ENCODE measurements at regions not wholly inside any gene's neighbourhood (a gene's known extent, or its start where the extent isn't known, plus 50 kb on each side); places are given as distances from the start of the nearest gene placed in this dataset.
"Not testable (repeated sequence)": the region's sequence is repeated elsewhere in the genome, so short reads cannot be mapped to it uniquely, and the experiment has no call there.

DNA sequence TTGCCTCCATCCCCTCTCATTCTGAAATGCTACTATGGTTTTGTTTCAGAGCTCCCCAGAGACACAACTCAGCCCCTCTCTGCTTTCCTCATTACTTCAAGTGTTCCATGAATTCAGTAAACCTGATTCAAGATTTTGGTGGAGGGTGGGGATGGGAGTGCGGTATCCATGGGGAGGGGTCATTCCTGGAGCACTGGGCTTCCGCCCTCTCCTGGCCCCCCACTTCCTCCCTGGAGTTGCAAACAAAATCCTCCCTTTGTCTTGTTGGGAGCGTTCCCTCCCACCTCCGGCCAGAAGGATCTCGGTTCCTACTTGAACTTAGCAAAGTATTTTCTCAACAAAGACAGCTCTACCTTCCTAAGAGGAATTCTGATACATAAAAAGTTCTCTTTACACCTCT lies 71.8 kb upstream of the LTA4H start:
- Histone ChIP-seq H3K27me3 (no peaks in the 10 kb centered on the region), H3K4me1 (peaks cover 4% of the 10 kb centered on the region), H3K9me3 (no peaks in the 10 kb centered on the region), H3K36me3 (no peaks in the 10 kb centered on the region), H3K4me3 (ENCODE audit: low read depth, low read length) (no peak overlapping the region)
- no peak for DNase-seq
- TF ChIP-seq, protein P1, sequence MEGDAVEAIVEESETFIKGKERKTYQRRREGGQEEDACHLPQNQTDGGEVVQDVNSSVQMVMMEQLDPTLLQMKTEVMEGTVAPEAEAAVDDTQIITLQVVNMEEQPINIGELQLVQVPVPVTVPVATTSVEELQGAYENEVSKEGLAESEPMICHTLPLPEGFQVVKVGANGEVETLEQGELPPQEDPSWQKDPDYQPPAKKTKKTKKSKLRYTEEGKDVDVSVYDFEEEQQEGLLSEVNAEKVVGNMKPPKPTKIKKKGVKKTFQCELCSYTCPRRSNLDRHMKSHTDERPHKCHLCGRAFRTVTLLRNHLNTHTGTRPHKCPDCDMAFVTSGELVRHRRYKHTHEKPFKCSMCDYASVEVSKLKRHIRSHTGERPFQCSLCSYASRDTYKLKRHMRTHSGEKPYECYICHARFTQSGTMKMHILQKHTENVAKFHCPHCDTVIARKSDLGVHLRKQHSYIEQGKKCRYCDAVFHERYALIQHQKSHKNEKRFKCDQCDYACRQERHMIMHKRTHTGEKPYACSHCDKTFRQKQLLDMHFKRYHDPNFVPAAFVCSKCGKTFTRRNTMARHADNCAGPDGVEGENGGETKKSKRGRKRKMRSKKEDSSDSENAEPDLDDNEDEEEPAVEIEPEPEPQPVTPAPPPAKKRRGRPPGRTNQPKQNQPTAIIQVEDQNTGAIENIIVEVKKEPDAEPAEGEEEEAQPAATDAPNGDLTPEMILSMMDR (IDR thresholded peaks at IDR 0.05; ENCODE audit: low read depth, low read length) = no peak

DNA sequence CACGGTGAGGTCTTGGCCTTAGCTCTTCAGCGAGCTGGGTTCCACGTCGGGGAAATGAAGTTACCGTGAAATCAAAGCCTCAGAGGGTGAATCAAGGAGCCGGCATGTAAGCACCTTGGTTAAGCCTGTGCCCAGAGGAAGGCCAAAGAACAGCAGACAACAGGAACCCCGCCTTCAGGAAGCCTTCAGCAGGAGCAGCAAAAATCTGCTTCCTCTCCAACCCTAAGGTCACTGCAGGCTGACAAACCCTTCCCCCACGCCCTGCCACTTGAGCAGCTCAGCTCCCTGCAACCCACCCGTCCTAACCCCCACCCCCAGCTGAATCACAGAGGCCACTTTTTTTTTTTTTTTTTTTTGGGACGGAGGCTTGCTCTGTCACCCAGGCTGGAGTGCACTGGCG lies 72.9 kb upstream of the LTA4H start:
- no peaks in the 10 kb centered on the region for H3K36me3 ChIP-seq
- no peaks in the 10 kb centered on the region for H3K9me3 ChIP-seq
- TF ChIP-seq, protein P1 (IDR thresholded peaks at IDR 0.05; ENCODE audit: low read depth, low read length) = no peak
- H3K27me3 ChIP-seq = no peaks in the 10 kb centered on the region
- no peak overlapping the region for H3K4me3 ChIP-seq (ENCODE audit: low read depth, low read length)
- peaks cover under 1% of the 10 kb centered on the region; the same call in 1 of the 2 replicates for H3K4me1 ChIP-seq
- DNase-seq = no peak

DNA sequence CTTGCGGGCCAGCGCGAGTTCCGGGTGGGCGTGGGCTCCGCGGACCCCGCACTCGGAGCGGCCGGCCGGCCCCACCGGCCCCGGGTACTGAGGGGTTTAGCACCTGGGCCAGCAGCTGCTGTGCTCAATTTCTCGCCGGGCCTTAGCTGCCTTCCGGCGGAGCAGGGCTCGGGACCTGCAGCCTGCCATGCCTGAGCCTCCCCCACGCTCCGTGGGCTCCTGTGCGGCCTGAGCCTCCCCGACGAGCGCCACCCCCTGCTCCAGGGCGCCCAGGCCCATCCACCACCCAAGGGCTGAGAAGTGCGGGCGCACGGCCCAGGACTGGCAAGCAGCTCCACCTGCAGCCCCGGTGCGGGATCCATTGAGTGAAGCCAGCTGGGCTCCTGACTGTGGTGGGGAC lies 73.6 kb upstream of the LTA4H start:
- not testable (repeated sequence) for H3K4me1 ChIP-seq; H3K9me3 ChIP-seq; H3K36me3 ChIP-seq; H3K4me3 ChIP-seq (ENCODE audit: low read depth, low read length); H3K27me3 ChIP-seq; DNase-seq

DNA sequence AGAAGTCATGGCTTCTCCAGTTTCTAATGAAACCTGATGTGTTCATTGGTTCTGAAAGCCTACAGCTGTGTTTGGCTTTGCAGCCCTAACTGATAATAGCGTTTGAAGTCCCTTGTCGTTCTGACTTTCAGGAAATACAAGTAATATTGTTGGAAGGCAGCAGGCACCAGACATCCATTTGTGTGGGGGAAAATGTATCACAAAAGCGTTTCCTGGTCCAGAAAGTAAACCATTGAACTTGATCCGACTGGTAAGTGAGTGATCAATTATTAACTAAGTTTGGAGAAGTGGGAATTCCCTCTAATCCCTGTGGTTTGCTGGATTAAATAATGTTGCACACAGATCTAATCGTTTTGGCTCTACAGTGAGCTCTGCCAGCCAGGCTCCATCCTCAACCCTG lies 77.3 kb upstream of the LTA4H start:
- 0 out of 2 replicates have a peak, but pooled peaks cover 3% of the 10 kb centered on the region for H3K4me1 ChIP-seq
- H3K9me3 ChIP-seq = no peaks in the 10 kb centered on the region

DNA sequence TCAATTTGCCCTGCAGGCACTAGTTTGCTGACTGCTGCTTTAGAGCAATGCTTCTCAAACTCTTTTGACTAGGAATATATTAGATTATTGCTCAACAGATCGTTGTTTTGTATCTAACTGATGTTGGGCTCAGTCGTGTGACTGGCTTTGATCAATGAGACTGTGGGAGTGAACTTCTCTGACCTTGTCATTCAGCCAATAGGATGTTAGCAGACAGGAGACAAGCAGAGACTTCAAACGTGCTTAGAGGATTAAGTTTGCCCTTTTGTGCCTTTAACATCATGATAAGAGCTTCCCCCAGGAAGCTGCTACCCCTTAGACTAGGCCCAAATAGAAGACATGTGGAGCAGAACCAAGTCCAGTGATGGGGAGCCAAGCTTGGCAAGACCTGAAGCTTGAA lies 76.7 kb upstream of the ELK3 start:
- no peak for DNase-seq
- TF ChIP-seq, protein P1 (IDR thresholded peaks at IDR 0.05; ENCODE audit: low read depth, low read length) = no peak

More for the DNA sequence above, 77.3 kb upstream of the LTA4H start:
- H3K36me3 ChIP-seq = no peaks in the 10 kb centered on the region
- no peaks in the 10 kb centered on the region for H3K27me3 ChIP-seq
- TF ChIP-seq, protein P1 (IDR thresholded peaks at IDR 0.05; ENCODE audit: low read depth, low read length) = no peak
- DNase-seq = no peak
- H3K4me3 ChIP-seq (ENCODE audit: low read depth, low read length) = no peak overlapping the region

DNA sequence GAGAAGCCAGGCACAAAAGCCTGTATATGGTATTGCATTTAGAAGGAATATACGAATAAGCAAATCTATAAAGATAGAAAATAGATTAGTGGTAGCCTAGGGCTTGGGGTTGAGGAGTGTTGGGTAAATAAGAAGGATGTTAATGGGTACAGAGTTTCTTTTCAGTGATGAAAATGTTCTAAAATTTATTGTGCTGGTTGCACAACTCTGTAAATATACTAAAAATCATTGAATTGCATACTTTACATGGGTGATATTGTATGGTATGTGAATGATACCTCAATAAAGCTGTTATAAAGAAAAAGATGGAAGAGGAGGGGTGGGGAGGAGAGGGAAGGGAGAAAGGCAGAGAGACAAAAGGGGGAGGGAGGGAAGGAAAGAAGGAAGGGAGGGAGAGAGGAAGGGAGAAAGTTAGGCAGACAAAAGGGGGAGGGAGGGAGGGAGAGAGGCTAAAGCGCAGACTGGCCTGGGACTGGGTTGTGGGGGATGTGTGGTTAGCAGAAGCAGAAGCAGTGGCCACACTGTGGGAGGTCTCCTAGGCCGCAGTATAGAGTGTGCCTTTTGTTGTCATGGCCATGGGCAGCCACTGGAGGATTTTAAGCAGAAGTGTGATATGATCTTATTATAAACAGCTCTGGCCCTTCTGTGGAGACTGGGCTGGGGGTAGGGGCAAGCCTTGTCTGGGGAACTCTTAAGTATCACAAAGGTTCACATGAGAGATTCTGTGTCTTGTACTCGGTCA lies 73.6 kb upstream of the ELK3 start:
- Histone ChIP-seq H3K27me3 (no peaks in the 10 kb centered on the region), H3K4me1 (peaks cover 9% of the 10 kb centered on the region), H3K9me3 (no peaks in the 10 kb centered on the region), H3K36me3 (no peaks in the 10 kb centered on the region), H3K4me3 (ENCODE audit: low read depth, low read length) (no peak overlapping the region)
- TF ChIP-seq, protein P1 (IDR thresholded peaks at IDR 0.05; ENCODE audit: low read depth, low read length) = peak; percentile 11; the same call in 1 of the 2 replicates
- DNase-seq = peak; percentile 53

More for the DNA sequence above, 76.7 kb upstream of the ELK3 start:
- Histone ChIP-seq H3K4me1 (peaks cover 9% of the 10 kb centered on the region), H3K27me3 (no peaks in the 10 kb centered on the region), H3K9me3 (no peaks in the 10 kb centered on the region), H3K36me3 (no peaks in the 10 kb centered on the region), H3K4me3 (ENCODE audit: low read depth, low read length) (no peak overlapping the region)
